ENCODE measurements at regions not wholly inside any gene's neighbourhood (a gene's known extent, or its start where the extent isn't known, plus 50 kb on each side); places are given as distances from the start of the nearest gene placed in this dataset.
"Not testable (repeated sequence)": the region's sequence is repeated elsewhere in the genome, so short reads cannot be mapped to it uniquely, and the experiment has no call there.

DNA sequence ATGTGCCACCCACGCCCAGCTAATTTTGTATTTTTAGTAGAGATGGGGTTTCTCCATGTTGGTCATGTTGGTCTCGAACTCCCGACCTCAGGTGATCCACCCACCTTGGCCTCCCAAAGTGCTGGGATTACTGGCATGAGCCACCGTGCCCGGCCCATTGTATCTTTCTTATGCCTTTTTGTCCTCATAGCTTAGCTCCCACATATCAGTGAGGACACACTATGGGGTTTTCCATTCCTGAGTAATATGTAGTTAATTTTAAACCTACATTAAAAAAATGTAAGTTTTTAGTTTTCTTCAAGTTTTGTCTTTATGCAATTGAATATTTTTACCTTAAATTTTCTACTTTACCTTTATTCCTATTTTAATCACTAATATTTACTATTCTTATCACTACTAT, 100.2 kb downstream of the SOCS6 start:
- H3K27ac Mint-ChIP-seq; H3K9me3 Mint-ChIP-seq (ENCODE audit: insufficient read depth); H3K4me3 Mint-ChIP-seq; H3K36me3 Mint-ChIP-seq (ENCODE audit: low read depth); H3K4me1 Mint-ChIP-seq (ENCODE audit: low read depth); CTCF ChIA-PET; POLR2A ChIA-PET; DNase-seq; H3K27me3 Mint-ChIP-seq (ENCODE audit: low read depth); ATAC-seq: not testable (repeated sequence)

DNA sequence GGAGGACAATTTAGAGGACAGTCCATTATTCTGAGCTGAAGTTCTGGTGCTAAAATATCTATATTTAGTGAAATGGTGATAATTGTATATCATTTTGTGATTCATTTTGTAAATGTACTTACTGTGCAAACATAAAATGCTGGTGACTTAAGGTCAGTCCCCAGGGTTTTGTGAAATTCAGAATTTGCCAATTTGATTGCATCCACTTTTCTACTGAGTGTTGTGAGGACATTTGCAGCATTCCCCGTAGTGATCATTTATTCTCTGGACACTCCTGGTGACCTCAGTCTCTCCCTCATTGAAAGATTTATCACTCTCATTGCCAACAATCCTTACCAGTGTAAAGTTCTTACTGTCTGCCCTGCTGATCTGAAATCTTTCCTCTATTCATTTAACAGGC, 98.2 kb downstream of the SOCS6 start:
- H3K9me3 Mint-ChIP-seq (ENCODE audit: insufficient read depth), result no peaks in the 10 kb centered on the region
- no peak overlapping the region for H3K27ac Mint-ChIP-seq
- H3K36me3 Mint-ChIP-seq (ENCODE audit: low read depth), result no peaks in the 10 kb centered on the region
- ChIA-PET POLR2A (no interaction called here), CTCF (no interaction called here)
- no peaks in the 10 kb centered on the region for H3K4me1 Mint-ChIP-seq (ENCODE audit: low read depth)
- no peak for DNase-seq
- no peak for ATAC-seq
- H3K27me3 Mint-ChIP-seq (ENCODE audit: low read depth), result no peaks in the 10 kb centered on the region
- H3K4me3 Mint-ChIP-seq, result no peak overlapping the region

DNA sequence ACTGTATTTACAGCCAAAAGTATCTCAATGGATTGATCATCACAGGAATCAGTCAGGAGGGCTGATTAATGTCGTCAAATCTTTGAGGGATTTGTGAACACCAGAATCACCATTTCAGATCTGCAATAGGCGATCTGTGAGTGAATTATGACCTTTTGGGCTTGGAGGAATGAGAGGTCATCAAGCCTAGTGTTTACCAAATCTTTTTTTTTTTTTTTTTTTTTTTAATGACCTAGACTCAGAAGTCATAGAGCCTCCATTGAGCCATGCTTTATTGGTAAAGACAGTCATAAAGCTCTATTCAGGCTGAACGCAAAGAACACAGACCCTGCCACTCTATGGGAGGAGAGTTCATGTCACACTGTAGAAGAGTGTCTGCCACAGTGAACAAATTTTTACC, 97.7 kb downstream of the SOCS6 start:
- no peaks in the 10 kb centered on the region for H3K9me3 Mint-ChIP-seq (ENCODE audit: insufficient read depth)
- DNase-seq, result no peak
- POLR2A ChIA-PET, result no interaction called here
- no peaks in the 10 kb centered on the region for H3K36me3 Mint-ChIP-seq (ENCODE audit: low read depth)
- no peaks in the 10 kb centered on the region for H3K4me1 Mint-ChIP-seq (ENCODE audit: low read depth)
- CTCF ChIA-PET, result no interaction called here
- ATAC-seq, result no peak
- H3K27me3 Mint-ChIP-seq (ENCODE audit: low read depth), result no peaks in the 10 kb centered on the region
- H3K4me3 Mint-ChIP-seq, result no peak overlapping the region
- H3K27ac Mint-ChIP-seq, result no peak overlapping the region

DNA sequence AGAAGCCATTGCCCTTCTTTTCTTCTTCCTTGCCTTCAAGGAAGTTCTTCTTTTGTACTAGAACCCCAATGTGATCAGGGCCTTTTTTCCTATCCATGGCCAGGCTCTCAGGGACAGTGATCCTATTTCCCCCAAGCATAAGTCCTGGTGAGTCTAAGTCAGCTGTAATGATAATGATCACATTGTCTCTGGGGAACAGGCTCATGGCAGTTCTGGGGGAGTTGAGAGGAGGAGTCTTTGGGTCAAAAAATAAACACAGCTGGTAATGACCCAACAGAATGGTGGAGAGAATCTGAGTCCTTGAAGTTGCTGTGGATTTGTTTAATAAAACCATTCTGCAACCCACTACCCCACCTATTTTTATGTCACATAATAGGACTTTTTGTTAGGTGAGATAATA, 96.6 kb downstream of the SOCS6 start:
- Mint-ChIP-seq H3K27ac (no peak overlapping the region), H3K4me1 (ENCODE audit: low read depth) (no peaks in the 10 kb centered on the region), H3K27me3 (ENCODE audit: low read depth) (no peaks in the 10 kb centered on the region), H3K9me3 (ENCODE audit: insufficient read depth) (no peaks in the 10 kb centered on the region), H3K36me3 (ENCODE audit: low read depth) (no peaks in the 10 kb centered on the region), H3K4me3 (no peak overlapping the region)
- POLR2A ChIA-PET, result no interaction called here
- CTCF ChIA-PET, result no interaction called here
- DNase-seq (no peak), ATAC-seq (no peak)

DNA sequence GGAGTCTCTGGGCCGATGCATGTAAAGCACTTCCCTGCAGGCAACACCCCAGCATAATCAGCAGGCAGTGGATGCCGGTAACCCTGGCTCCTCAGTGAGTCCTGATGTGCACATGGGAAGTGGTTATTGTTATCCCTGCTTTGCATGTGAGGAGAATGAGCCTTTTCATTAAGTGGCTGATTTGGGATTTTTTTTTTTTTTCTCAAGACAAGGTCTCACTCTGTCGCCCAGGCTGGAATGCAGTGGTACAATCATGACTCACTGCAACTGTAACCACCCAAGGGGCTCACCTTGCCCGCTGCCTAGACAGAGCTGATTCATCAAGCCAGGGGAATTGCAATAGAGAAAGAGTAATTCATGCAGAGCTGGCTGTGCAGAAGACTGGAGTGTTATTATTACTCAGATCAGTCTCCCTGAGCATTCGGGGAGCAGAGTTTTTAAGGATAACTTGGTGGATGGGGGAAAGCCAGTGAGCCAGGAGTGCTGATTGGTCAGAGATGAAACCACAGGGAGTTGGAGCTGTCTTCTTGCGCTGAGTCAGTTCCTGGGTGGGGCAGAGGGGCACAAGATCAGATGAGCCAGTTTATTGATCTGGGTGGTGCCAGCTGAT, 95.4 kb downstream of the SOCS6 start:
- H3K4me1 Mint-ChIP-seq (ENCODE audit: low read depth), result no peaks in the 10 kb centered on the region
- DNase-seq (no peak), ATAC-seq (no peak)
- ChIA-PET POLR2A (no interaction called here), CTCF (interaction anchor here (0.7 kb wide), 1 partner anchor 71 kb away, joined by 3 read pairs; no protein-coding TSS in a partner anchor)
- no peaks in the 10 kb centered on the region for H3K36me3 Mint-ChIP-seq (ENCODE audit: low read depth)
- H3K27me3 Mint-ChIP-seq (ENCODE audit: low read depth), result no peaks in the 10 kb centered on the region
- H3K9me3 Mint-ChIP-seq (ENCODE audit: insufficient read depth), result no peaks in the 10 kb centered on the region
- H3K27ac Mint-ChIP-seq, result no peak overlapping the region
- no peak overlapping the region for H3K4me3 Mint-ChIP-seq

DNA sequence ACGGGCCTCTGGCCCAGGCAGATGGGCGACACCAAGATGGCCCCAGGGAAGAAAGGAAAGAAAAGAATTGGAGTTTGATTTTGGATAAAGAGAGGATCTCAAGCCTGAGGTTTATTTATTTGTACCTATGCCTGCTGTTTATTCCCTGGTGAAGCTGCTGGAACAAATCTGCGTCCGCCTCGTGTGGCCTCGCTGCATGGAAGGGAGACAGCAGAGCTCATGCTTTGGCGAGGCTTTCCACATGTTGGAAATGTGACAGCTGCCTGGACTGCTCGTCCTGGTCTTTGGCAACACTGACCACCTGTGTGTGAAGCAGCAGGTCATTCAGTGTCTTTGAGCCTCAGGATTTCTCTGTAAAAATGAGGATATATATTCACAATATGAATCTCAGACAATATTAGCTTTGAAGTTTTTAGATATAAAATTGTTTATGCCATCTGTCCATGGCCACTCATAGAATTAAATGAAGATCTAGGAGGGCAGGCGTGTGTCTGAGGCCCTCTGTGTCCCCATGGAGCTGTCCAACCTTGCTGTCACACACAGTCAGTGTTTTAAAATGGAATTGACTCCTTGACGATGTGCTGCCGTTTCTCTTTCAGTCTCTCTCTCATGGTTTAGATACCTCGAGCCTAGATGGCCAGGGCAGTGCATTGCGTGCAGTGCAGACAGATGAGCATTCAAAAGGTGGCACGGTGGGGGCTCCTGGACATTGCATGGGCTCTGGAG, 94.3 kb downstream of the SOCS6 start:
- no peak for ATAC-seq
- H3K4me3 Mint-ChIP-seq, result no peak overlapping the region
- POLR2A ChIA-PET, result no interaction called here

DNA sequence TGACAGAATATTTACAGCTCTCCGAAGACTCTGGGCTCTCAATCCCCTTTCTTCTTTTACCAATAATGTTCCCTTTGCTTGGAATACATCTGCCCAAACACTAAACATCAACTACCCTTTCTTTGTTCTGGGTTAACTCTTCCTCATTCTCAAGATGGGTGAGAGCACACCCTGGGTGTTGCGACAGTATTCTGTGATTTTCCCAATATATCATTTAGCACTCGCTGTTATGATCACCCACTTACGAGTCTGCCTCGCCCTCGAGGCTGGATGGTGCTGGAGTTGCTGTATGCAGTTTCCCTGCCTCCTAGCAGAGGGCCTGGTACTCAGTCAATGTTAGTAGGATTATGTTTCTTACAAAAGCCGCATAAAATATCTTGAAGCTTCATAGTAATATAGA, 93.2 kb downstream of the SOCS6 start:
- H3K27ac Mint-ChIP-seq, result no peak overlapping the region
- ChIA-PET POLR2A (no interaction called here), CTCF (no interaction called here)
- H3K4me3 Mint-ChIP-seq, result no peak overlapping the region
- no peaks in the 10 kb centered on the region for H3K36me3 Mint-ChIP-seq (ENCODE audit: low read depth)
- no peak for ATAC-seq
- no peaks in the 10 kb centered on the region for H3K9me3 Mint-ChIP-seq (ENCODE audit: insufficient read depth)
- no peaks in the 10 kb centered on the region for H3K4me1 Mint-ChIP-seq (ENCODE audit: low read depth)
- H3K27me3 Mint-ChIP-seq (ENCODE audit: low read depth), result no peaks in the 10 kb centered on the region
- DNase-seq, result no peak

More for the DNA sequence above, 94.3 kb downstream of the SOCS6 start:
- H3K27me3 Mint-ChIP-seq (ENCODE audit: low read depth), result no peaks in the 10 kb centered on the region
- no peak overlapping the region for H3K27ac Mint-ChIP-seq
- CTCF ChIA-PET, result no interaction called here
- H3K36me3 Mint-ChIP-seq (ENCODE audit: low read depth), result no peaks in the 10 kb centered on the region
- no peak for DNase-seq
- H3K9me3 Mint-ChIP-seq (ENCODE audit: insufficient read depth), result no peaks in the 10 kb centered on the region
- H3K4me1 Mint-ChIP-seq (ENCODE audit: low read depth), result no peaks in the 10 kb centered on the region

DNA sequence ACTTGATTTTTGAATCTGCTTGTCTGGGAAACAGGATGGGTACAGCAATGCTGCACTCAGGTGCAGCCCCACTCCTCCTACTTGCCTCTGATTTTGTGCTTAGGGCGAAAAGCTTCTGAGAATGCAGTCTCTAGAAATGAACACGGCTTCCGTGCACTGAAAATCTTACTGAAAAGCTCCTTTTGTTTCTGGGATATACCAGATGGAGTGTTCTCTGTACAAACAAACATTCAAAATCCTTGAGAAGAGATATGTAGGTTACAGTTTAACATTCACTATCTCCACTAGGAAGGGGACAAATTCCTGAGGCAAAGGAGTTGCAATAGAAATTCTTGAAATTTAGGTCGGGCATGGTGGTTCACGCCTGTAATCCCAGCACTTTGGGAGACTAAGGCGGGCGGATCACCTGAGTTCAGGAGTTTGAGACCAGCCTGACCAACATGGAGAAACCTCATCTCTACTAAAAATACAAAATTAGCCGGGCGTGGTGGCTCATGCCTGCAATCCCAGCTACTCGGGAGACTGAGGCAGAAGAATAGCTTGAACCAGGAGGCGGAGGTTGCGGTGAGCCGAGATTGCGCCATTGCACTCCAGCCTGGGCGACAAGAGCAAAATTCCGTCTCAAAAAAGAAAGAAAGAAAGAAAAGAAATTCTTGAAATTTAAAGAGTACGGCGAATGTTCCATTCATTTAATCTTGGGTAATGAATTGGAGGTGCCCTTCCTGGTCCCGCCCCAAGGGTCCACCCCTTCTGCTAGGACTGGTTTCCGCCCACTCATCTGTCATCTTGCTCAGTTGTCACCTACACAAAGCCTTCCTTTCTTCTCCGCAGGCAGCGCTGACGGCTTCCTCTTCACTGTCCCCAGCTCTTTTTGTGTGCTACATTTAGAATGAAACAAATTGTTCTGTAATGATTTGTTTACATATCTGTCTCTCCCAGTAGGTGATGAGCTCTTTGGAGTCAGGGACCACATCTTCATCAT, 92.4 kb downstream of the SOCS6 start:
- H3K27me3 Mint-ChIP-seq (ENCODE audit: low read depth), result no peaks in the 10 kb centered on the region
- no peaks in the 10 kb centered on the region for H3K9me3 Mint-ChIP-seq (ENCODE audit: insufficient read depth)
- peak; percentile 42 for ATAC-seq

More for the DNA sequence above, 92.4 kb downstream of the SOCS6 start:
- H3K36me3 Mint-ChIP-seq (ENCODE audit: low read depth), result no peaks in the 10 kb centered on the region
- H3K27ac Mint-ChIP-seq, result no peak overlapping the region
- no peak for DNase-seq
- ChIA-PET CTCF (interaction anchor here (1.3 kb wide), 1 partner anchor 52 kb away, joined by 3 read pairs; no protein-coding TSS in a partner anchor), POLR2A (no interaction called here)
- H3K4me3 Mint-ChIP-seq, result no peak overlapping the region
- no peaks in the 10 kb centered on the region for H3K4me1 Mint-ChIP-seq (ENCODE audit: low read depth)

Data from activated CD8-positive, alpha-beta T cell treated with anti-CD3 and anti-CD28 coated beads, Interleukin-2, amount 10 ng/mL, durations not matched to agents 7 days and 5 days (primary cell).